NCI-H1092 treated with DMSO at 0.1 percent for 48 hours (cell line): ENCODE measurements at regions not wholly inside any gene's neighbourhood (a gene's known extent, or its start where the extent isn't known, plus 50 kb on each side); places are given as distances from the start of the nearest gene placed in this dataset.
"Not testable (repeated sequence)": the region's sequence is repeated elsewhere in the genome, so short reads cannot be mapped to it uniquely, and the experiment has no call there.

Source experiments
- DNase-seq: peaks from one replicate; lab custom pipeline; 2025; lab: John Stamatoyannopoulos, UW

- DNase-seq: peak; percentile 18
These were observed 696.0 kb downstream of the C12orf50 start for GRCh38 chr12:87332987-87333726.

- not testable (repeated sequence) for DNase-seq
These were observed 699.1 kb downstream of the C12orf50 start for GRCh38 chr12:87330071-87330555.

- DNase-seq: no peak
These were observed 699.9 kb downstream of the C12orf50 start for GRCh38 chr12:87329076-87329863.

GRCh38 chr12:87323369-87323768 lies 705.8 kb downstream of the C12orf50 start:
- DNase-seq: no peak

- no peak for DNase-seq
These were observed 708.5 kb downstream of the C12orf50 start for GRCh38 chr12:87320724-87321123.

- DNase-seq: no peak
These were observed 711.9 kb downstream of the C12orf50 start for GRCh38 chr12:87317302-87317701.

- DNase-seq: no peak
These were observed 718.0 kb downstream of the C12orf50 start for GRCh38 chr12:87311206-87311605.

GRCh38 chr12:87310126-87310525 lies 719.1 kb downstream of the C12orf50 start:
- DNase-seq: no peak

- no peak for DNase-seq
These were observed 723.7 kb downstream of the C12orf50 start for GRCh38 chr12:87305481-87305880.

- DNase-seq: no peak
These were observed 724.8 kb downstream of the C12orf50 start for GRCh38 chr12:87304406-87304805.

GRCh38 chr12:87303396-87304012 lies 725.7 kb downstream of the C12orf50 start:
- no peak for DNase-seq

GRCh38 chr12:87302126-87302745 lies 727.0 kb downstream of the C12orf50 start:
- no peak for DNase-seq

- no peak for DNase-seq
These were observed 738.7 kb downstream of the C12orf50 start for GRCh38 chr12:87290505-87290904.

- no peak for DNase-seq
These were observed 745.3 kb downstream of the C12orf50 start for GRCh38 chr12:87283886-87284285.

- no peak for DNase-seq
These were observed 746.1 kb downstream of the C12orf50 start for GRCh38 chr12:87283111-87283510.

GRCh38 chr12:87280893-87281292 lies 748.3 kb downstream of the C12orf50 start:
- DNase-seq: no peak

GRCh38 chr12:87280356-87280755 lies 748.8 kb downstream of the C12orf50 start:
- DNase-seq: no peak

- peak; percentile 6 for DNase-seq
These were observed 754.5 kb downstream of the C12orf50 start for GRCh38 chr12:87274594-87275245.

- DNase-seq: no peak
These were observed 756.4 kb downstream of the C12orf50 start for GRCh38 chr12:87272851-87273250.

- no peak for DNase-seq
These were observed 758.3 kb downstream of the C12orf50 start for GRCh38 chr12:87270919-87271318.

GRCh38 chr12:87266305-87266704 lies 762.9 kb downstream of the C12orf50 start:
- DNase-seq: no peak

GRCh38 chr12:87259391-87259790 lies 769.8 kb downstream of the C12orf50 start:
- no peak for DNase-seq
